GM19397 (cell line): ENCODE measurements at regions not wholly inside any gene's neighbourhood (a gene's known extent, or its start where the extent isn't known, plus 50 kb on each side); places are given as distances from the start of the nearest gene placed in this dataset.

Experiments used
- ATAC-seq: cut with Tn5 transposase; IDR thresholded peaks from one replicate; pipeline ENCODE4 v1.9.1; 2021; ENCODE audit warnings: mild to moderate bottlenecking, moderate library complexity; ENCODE audit not compliant: unreplicated experiment

- ATAC-seq, result no peak
These were observed 293.3 kb upstream of the SYT4 start for GRCh38 chr18:43570593-43570992.

DNA sequence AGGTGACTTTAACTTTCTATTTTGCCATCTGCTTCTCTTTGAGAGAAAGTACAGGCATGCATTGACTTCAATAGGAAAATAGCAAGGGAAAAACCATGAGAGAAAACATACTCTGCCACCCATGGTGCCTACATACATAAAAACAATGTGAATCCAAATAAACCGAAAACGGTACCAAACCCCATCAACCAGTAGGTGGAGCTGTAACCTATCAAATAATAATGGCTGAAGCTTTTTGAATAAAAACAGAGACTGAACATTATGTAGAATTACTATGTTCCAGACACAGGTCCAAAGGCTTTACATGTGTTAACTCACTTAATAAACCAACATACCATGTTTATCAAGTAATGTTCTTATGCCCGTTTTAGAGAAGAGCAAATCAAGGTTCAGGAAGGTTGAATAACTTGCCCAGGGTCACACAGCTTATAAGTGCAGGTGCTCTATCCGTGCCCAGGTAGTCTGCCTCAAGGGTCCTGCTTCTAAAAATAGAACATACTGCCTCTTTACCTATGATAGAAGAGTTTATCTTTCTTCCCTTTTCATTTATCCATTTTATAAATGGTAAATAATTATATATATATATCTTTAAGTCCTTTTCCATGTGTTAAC, 293.9 kb upstream of the SYT4 start:
- no peak for ATAC-seq

DNA sequence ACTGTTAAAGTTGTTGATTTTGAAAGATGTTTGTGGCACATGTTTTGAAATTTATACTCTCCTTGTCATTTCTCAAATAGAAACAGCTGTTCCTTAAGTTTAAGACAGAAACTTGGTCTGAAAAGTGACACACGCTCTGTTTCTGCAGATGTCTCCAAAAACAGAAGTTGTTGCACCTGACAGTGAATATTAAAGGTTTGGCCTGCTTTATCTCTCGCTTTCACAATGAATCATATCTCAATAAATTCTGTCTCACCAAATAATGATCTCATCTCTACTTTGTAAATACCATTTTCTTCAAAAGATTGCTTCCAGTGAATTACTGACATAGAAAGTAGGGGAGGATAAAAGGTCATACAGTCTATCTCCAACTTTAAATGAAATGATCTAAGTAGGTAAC, 294.9 kb upstream of the SYT4 start:
- ATAC-seq, result no peak

DNA sequence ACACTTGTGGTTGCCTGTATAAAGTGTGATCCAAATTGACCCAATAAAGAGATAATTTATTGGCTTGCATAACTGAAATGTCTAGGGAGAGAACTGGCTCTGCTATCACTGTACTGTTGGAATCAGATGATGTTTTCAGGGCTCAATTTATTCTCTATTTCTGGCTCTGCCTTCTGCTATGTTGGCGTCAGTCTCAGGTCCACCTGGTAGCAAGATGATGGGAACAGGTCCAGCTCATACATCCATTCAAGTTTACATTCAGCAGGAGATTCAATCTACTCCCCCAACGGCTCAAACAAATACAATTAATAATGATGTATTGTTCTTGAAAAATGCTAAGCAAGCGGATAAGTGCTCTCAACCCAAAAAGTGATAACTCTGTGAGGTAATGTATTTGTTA, 297.7 kb upstream of the SYT4 start:
- ATAC-seq, result no peak

GRCh38 chr18:43578211-43578610, 300.9 kb upstream of the SYT4 start:
- ATAC-seq, result no peak

GRCh38 chr18:43578706-43579105, 301.4 kb upstream of the SYT4 start:
- ATAC-seq, result no peak

GRCh38 chr18:43581936-43582519, 304.7 kb upstream of the SYT4 start:
- no peak for ATAC-seq

- ATAC-seq, result no peak
These were observed 310.4 kb upstream of the SYT4 start for GRCh38 chr18:43587538-43588153.

DNA sequence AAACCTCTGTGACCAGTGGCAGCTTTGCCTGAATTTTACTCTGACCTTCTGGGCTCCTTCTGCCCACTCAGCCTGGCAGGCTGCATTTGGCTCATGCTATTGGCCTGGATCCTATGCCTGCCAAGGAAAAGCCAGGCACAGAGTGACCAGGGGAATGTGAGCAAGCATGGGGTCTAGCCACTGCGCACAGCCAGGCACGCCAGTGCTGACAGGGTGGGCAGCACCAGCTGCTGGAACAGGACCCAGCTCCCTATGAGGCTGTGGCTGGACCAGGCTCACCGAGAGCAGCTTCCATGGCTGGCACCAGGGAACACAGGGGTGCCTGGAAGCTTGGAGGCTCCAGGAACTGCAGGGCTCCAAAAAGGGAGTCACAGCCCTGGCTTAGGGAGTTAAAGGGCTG, 311.5 kb upstream of the SYT4 start:
- ATAC-seq, result no peak

DNA sequence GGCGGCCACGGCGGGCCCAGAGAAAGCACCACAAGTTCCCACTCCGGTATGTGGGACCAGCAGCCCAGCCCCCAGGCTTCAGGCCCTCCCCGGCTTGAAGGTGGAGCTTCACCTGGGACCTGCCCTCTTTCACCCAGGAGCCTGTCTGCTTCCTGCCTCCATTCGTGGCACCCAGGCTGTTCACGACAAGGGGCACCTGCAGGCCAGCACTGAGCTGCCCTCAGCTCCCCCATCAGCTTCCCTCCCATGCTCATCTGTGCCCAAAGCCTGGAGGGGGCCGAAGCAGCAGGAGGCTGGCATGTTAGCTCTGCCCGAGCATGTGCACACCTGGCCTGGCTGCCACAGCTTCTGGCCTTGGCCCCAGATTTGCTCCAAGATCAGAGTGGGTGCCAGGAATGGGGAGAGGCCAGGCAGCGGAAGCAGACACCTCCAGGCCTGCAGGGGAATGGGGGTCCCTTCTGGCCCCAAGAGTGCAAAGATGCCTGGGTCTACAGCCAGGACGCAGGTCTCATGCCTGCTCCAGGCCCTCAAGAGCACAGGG, 312.4 kb upstream of the SYT4 start:
- no peak for ATAC-seq

- no peak for ATAC-seq
These were observed 313.1 kb upstream of the SYT4 start for GRCh38 chr18:43590182-43590903.

DNA sequence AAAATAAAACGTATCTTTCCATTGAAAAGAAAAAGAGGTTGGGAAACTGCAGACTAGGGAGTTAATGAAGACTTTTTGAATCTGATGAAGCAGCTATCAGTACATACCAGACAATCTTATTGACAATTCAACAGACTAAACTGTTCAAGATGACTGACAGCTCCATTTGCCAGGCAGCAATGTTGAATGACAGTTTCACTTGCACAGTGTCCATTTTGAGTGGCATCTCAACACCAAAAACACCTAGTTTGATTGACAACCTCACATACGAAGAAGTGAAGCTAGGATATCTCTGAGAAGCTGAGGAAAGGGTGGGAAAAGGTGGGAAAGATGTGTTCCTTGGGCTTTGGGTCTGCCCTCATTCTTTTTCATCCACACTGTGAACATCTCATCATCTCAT, 315.0 kb upstream of the SYT4 start:
- no peak for ATAC-seq

DNA sequence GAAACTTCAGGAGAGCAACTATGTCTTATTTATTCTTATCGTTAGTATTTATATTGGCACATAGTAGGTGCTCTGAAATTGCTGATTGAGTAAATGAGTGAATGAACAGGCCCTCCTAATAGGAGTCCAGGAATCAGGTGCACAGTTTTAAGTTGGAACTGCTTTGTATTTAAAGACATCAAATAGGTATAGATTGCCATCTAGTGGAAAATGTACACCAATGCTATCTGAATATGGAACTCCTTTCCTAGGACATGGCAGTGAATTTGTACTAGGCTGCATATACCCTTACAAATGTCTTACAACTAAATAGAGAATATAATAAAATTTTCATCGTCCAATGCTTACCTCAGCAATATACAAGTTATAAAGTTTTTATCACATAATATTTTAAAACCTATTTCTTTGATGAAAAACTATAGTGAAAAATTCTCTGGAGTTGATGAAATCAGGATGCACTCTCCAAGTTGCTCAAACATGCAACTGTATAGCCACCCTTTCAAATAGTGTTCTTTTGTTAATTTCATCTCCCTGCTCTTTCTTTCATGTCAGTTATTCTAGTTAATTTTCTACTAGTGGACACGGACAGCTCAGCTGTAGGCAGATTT, 318.9 kb upstream of the SYT4 start:
- ATAC-seq, result no peak

DNA sequence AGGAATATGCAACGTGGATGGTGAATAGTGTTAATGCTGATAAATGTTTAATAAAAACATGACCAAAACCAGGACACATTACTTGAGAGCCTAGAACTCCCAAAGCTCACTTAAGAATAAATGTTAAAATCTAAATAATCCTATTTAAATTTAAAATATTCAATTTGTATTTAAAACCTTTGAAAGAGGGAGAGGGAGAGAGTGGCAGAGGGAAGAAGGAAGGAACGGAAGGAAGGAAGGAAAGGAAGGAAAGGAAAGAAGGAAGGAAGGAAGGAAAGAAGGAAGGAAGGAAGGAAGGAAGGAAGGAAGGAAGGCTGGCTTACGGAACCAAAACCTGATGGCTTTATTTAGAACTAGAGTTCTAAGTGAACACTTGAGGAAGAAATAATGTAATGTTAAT, 324.1 kb upstream of the SYT4 start:
- ATAC-seq, result no peak

DNA sequence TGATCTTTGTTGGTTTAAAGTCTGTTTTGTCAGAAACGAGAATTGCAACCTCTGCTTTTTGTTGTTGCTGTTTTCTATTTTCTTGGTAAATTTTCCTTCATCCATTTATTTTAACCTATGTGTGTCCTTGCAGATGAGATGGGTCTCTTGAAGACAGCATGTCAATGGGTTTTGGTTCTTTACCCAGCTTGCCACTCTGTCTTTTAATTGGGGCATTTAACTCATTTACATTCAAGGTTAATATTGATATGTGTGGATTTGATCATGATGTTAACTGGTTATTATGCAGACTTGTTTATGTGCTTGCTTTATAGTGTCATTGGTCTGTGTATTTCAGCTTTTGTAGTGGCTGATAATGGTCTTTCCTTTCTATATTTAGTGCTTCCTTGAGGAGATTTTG, 327.9 kb upstream of the SYT4 start:
- no peak for ATAC-seq

DNA sequence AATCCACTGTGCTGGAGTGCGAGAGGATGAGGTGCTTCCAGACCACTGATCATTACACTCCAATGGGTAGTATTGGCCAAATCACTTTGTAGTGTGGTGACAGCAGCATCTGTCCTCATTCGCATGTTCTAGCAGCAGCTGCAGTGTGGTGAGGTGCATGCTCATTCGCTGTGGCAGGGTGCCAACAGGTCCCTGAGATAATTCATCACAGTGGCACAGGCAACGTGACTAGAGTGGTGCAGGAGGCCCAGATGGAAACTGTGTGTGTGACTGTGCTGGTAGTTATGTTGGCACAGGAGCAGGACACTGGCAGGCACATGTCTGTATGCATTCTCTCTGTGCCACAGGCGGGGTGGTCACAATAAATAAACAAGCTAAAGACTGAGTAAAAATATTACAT, 329.5 kb upstream of the SYT4 start:
- no peak for ATAC-seq

DNA sequence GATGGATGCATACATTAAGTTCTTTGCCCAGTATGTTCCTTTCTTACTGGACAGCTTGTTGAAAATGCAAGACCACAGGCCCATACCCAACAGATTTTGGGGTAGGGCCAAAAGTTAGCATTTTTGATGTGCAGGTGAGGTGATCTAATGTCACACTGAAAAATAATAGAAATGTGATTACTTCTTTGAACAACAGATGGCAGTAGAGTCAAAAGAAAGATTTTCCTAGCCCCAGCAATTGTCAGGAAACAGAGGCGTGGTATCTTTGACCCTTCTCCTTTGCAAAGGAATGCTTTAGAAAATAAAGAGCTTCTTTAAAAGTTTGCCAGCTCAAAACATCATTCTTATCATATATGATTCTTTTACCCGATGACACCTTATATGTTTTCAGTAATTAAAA, 343.6 kb upstream of the SYT4 start:
- ATAC-seq, result no peak

- no peak for ATAC-seq
These were observed 344.7 kb upstream of the SYT4 start for GRCh38 chr18:43622024-43622423.

DNA sequence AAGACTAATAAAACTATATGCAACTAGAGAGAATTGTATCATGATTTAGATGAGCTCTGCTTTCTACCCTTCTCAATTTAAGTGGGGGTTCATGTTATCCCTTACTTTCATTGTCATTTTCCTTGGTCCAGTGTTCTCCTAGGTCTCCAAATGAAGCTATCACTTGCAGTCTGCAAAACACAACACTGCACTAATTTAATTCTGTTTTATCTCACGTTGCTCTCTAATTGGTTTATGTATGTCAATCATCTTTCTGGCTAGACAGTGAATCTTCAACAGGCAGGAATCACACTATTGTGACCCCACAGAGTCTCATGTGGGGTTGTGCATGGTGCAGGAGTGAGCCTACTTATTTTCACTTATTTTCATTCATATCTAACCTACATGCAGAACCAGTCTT, 348.3 kb upstream of the SYT4 start:
- no peak for ATAC-seq

DNA sequence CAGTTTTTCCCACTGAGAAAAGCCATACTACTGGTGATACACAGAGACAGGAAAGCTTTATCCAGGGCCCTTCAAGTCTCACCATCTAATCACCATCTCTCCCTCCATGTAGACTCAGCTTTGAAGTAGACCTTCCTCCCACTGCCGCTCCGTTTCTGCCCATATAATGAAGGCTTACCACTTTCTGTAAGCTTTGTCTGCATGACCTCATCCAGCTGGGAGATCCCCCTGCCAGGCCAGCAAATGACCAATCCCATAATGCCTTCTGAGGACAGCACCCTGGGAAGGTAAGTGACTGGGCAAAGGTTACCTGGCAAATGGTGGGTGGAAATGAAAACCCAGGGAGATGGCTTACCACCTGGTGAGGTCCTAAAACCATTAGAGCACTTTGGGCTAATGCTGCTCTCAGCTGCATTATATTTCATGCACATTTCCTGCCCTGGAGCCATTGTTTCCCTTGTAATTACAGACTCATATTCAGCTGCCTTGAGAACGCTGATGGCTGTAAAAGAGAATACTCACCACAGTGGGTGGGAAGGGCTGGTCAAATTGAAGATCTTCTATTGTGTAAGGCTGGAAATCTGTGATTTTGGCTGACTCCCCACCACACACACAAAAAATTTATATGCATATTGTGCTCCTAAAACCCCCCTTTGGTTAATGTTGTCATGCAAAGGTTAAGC, 350.7 kb upstream of the SYT4 start:
- ATAC-seq, result no peak

DNA sequence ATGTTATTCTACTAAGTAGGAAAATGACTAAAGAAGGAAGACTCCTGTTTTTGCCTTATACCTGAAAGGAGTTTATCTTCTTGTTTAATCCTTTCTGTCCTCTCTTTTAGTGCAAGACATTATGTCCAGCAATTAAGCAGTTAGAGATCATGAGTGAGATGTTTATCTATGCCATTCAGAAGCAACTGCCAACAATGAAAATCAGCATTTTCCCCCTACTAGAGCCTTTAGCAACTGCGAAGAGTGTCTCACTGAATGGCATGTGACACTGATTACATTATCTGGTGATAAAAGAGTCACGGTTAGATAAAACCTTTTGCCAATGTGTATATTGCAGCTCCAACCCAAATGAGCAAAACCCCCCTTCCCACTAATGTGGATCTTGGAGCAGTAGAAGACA, 357.7 kb upstream of the SYT4 start:
- ATAC-seq, result no peak
